MM.1S (cell line): ENCODE measurements at regions not wholly inside any gene's neighbourhood (a gene's known extent, or its start where the extent isn't known, plus 50 kb on each side); places are given as distances from the start of the nearest gene placed in this dataset.

Experiments used
- DNase-seq: peaks from one replicate; pipeline ENCODE4 v3.0.0-alpha.2; 2015
- H2AFZ ChIP-seq: fragments of 300-600 bp; sonication (generic); 2 replicates; pipeline ENCODE4 v1.6.0; 2016; ENCODE audit warnings: antibody characterized with exemption, low read length
- H3F3A ChIP-seq: fragments of 300-600 bp; sonication (generic); 2 replicates; pipeline ENCODE4 v1.6.1; 2016; ENCODE audit warnings: mild to moderate bottlenecking, antibody characterized with exemption, low read length, moderate library complexity, mixed read lengths; ENCODE audit not compliant: insufficient read depth
- H3K27ac ChIP-seq: fragments of 300-600 bp; sonication (generic); 2 replicates; pipeline ENCODE4 v1.5.1; 2016; ENCODE audit warnings: mild to moderate bottlenecking, low read length
- H3K27me3 ChIP-seq: fragments of 300-600 bp; sonication (generic); replicated peaks from 2 replicates; pipeline ENCODE4 v1.6.0; 2016; ENCODE audit warnings: low read length; ENCODE audit not compliant: insufficient read depth
- H3K36me3 ChIP-seq: fragments of 300-600 bp; sonication (generic); replicated peaks from 2 replicates; pipeline ENCODE4 v1.6.1; 2016; ENCODE audit warnings: mild to moderate bottlenecking, low read length, mixed read lengths; ENCODE audit not compliant: insufficient read depth
- H3K4me1 ChIP-seq: fragments of 300-600 bp; sonication (generic); 2 replicates; pipeline ENCODE4 v1.6.1; 2016; ENCODE audit warnings: low read length, mixed read lengths
- H3K4me2 ChIP-seq: fragments of 300-600 bp; sonication (generic); 2 replicates; pipeline ENCODE4 v1.6.0; 2016; ENCODE audit warnings: low read depth, low read length
- H3K4me3 ChIP-seq: fragments of 300-600 bp; sonication (generic); 2 replicates; pipeline ENCODE4 v1.5.1; 2016; ENCODE audit warnings: low read length, mixed read lengths
- H3K79me2 ChIP-seq: fragments of 300-600 bp; sonication (generic); 2 replicates; pipeline ENCODE4 v1.6.1; 2016; ENCODE audit warnings: mixed run types, low read length, mixed read lengths
- H3K9ac ChIP-seq: fragments of 300-600 bp; sonication (generic); 2 replicates; pipeline ENCODE4 v1.6.1; 2016; ENCODE audit warnings: low read length, mixed read lengths
- H3K9me2 ChIP-seq: fragments of 300-600 bp; sonication (generic); replicated peaks from 2 replicates; pipeline ENCODE4 v1.6.1; 2016; ENCODE audit warnings: mild to moderate bottlenecking, low read length, mixed read lengths; ENCODE audit not compliant: insufficient read depth
- H3K9me3 ChIP-seq: fragments of 300-600 bp; sonication (generic); replicated peaks from 2 replicates; pipeline ENCODE4 v1.6.1; 2016; ENCODE audit warnings: mild to moderate bottlenecking, low read length, mixed read lengths; ENCODE audit not compliant: insufficient read depth
- H4K20me1 ChIP-seq: fragments of 300-600 bp; sonication (generic); 2 replicates; pipeline ENCODE4 v1.6.1; 2016; ENCODE audit warnings: mild to moderate bottlenecking, low read length, moderate library complexity, mixed read lengths; ENCODE audit not compliant: insufficient read depth
- CTCF ChIP-seq: fragments of 300-600 bp; sonication (generic); IDR thresholded peaks from 2 replicates; pipeline ENCODE4 v1.5.1; 2016; ENCODE audit warnings: antibody characterized with exemption, low read length, mixed read lengths
- EZH2 ChIP-seq: fragments of 300-600 bp; sonication (generic); optimal IDR thresholded peaks from 2 replicates; pipeline ENCODE3; 2017; ENCODE audit warnings: low read depth, mild to moderate bottlenecking, antibody characterized with exemption, low read length, mixed read lengths
- EZH2phosphoT487 ChIP-seq: fragments of 300-600 bp; sonication (generic); IDR thresholded peaks from 2 replicates; pipeline ENCODE4 v1.6.1; 2018; ENCODE audit warnings: antibody characterized with exemption, low read length

GRCh38 chr3:3919316-3919715 lies 120.1 kb downstream of the LRRN1 start:
- Histone ChIP-seq H3K4me3 (no peak overlapping the region), H3K4me1 (no peaks in the 10 kb centered on the region), H3K27ac (no peak overlapping the region), H3F3A (no peaks in the 10 kb centered on the region), H3K27me3 (no peaks in the 10 kb centered on the region), H3K9me2 (no peaks in the 10 kb centered on the region), H2AFZ (no peak overlapping the region), H3K9me3 (no peaks in the 10 kb centered on the region), H3K79me2 (no peaks in the 10 kb centered on the region), H3K4me2 (no peak overlapping the region), H3K36me3 (no peaks in the 10 kb centered on the region), H4K20me1 (no peaks in the 10 kb centered on the region), H3K9ac (no peak overlapping the region)
- DNase-seq = no peak
- TF ChIP-seq EZH2phosphoT487 = no peak
- no peak for TF ChIP-seq EZH2
- TF ChIP-seq CTCF = no peak

GRCh38 chr3:3923619-3924018 lies 124.4 kb downstream of the LRRN1 start:
- Histone ChIP-seq H3K27ac (no peak overlapping the region), H3K36me3 (no peaks in the 10 kb centered on the region), H3K9ac (no peak overlapping the region), H3K4me1 (no peaks in the 10 kb centered on the region), H3K4me2 (no peak overlapping the region), H3K9me2 (no peaks in the 10 kb centered on the region), H2AFZ (no peak overlapping the region), H4K20me1 (no peaks in the 10 kb centered on the region), H3K27me3 (no peaks in the 10 kb centered on the region), H3K79me2 (no peaks in the 10 kb centered on the region), H3F3A (no peaks in the 10 kb centered on the region), H3K4me3 (no peak overlapping the region), H3K9me3 (no peaks in the 10 kb centered on the region)
- DNase-seq = no peak
- TF ChIP-seq EZH2phosphoT487 = no peak
- TF ChIP-seq CTCF = no peak
- no peak for TF ChIP-seq EZH2

- H3K9me3 ChIP-seq = no peaks in the 10 kb centered on the region
- no peak overlapping the region for H3K4me3 ChIP-seq
- TF ChIP-seq EZH2phosphoT487 (no peak), EZH2 (no peak), CTCF (no peak)
- no peaks in the 10 kb centered on the region for H3K9me2 ChIP-seq
- no peak for DNase-seq
- no peaks in the 10 kb centered on the region for H3K79me2 ChIP-seq
- no peak overlapping the region for H3K4me2 ChIP-seq
- no peaks in the 10 kb centered on the region for H3F3A ChIP-seq
- H3K9ac ChIP-seq = no peak overlapping the region
- no peak overlapping the region for H2AFZ ChIP-seq
- H3K27ac ChIP-seq = no peak overlapping the region
- no peaks in the 10 kb centered on the region for H4K20me1 ChIP-seq
- H3K27me3 ChIP-seq = no peaks in the 10 kb centered on the region
- no peaks in the 10 kb centered on the region for H3K4me1 ChIP-seq
- H3K36me3 ChIP-seq = no peaks in the 10 kb centered on the region
These were observed 128.0 kb downstream of the LRRN1 start for GRCh38 chr3:3927198-3927597.
